ENCODE measurements at regions not wholly inside any gene's neighbourhood (a gene's known extent, or its start where the extent isn't known, plus 50 kb on each side); places are given as distances from the start of the nearest gene placed in this dataset.

DNA sequence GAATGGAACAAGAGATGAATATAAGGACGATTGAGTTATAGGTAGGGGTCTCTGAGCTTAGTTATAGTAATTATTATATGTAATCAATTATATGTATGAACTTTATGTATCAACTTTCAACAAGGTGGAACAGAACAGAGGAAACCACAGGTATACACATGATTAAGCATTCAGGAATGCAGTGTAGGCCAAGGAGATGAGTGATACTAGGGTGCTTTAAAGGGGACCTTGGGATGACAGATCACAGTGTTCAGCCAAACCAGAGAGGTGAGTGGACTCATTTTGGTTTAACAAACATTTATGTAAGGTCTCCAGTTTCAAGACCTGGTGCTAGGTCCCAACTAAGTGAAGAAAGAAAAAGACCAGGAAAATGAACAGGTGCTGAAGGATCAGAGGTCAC is 895.5 kb downstream of the ROBO2 start:
- no peak for TF ChIP-seq JUND (IDR thresholded peaks at IDR 0.05; ENCODE audit: low read depth)
- in situ Hi-C loops (cut with HindIII; ENCODE audit: low pct_unique_long_range_greater_than_20kb, low sequenced_read_pairs) = no loop called here
- DNase-seq (ENCODE audit: low read depth in 1 of 2, low spot score in 1 of 2) = no peak

GRCh38 chr3:77939726-77940125 is 899.8 kb downstream of the ROBO2 start:
- in situ Hi-C loops (cut with HindIII; ENCODE audit: low pct_unique_long_range_greater_than_20kb, low sequenced_read_pairs) = no loop called here
- DNase-seq (ENCODE audit: low read depth in 1 of 2, low spot score in 1 of 2) = no peak
- no peak for TF ChIP-seq JUND (IDR thresholded peaks at IDR 0.05; ENCODE audit: low read depth)

- no peak for TF ChIP-seq JUND (IDR thresholded peaks at IDR 0.05; ENCODE audit: low read depth)
- in situ Hi-C loops (cut with HindIII; ENCODE audit: low pct_unique_long_range_greater_than_20kb, low sequenced_read_pairs) = no loop called here
Observed at GRCh38 chr3:77943598-77943997, 903.7 kb downstream of the ROBO2 start.

GRCh38 chr3:77945320-77945719 is 905.4 kb downstream of the ROBO2 start:
- DNase-seq (ENCODE audit: low read depth in 1 of 2, low spot score in 1 of 2) = no peak
- TF ChIP-seq JUND (IDR thresholded peaks at IDR 0.05; ENCODE audit: low read depth) = no peak
- in situ Hi-C loops (cut with HindIII; ENCODE audit: low pct_unique_long_range_greater_than_20kb, low sequenced_read_pairs) = no loop called here

More at GRCh38 chr3:77943598-77943997, 903.7 kb downstream of the ROBO2 start:
- DNase-seq (ENCODE audit: low read depth in 1 of 2, low spot score in 1 of 2) = no peak

GRCh38 chr3:77947671-77948070 is 907.8 kb downstream of the ROBO2 start:
- DNase-seq (ENCODE audit: low read depth in 1 of 2, low spot score in 1 of 2) = no peak
- TF ChIP-seq JUND (IDR thresholded peaks at IDR 0.05; ENCODE audit: low read depth) = no peak
- in situ Hi-C loops (cut with HindIII; ENCODE audit: low pct_unique_long_range_greater_than_20kb, low sequenced_read_pairs) = no loop called here

- DNase-seq (ENCODE audit: low read depth in 1 of 2, low spot score in 1 of 2) = no peak
- in situ Hi-C loops (cut with HindIII; ENCODE audit: low pct_unique_long_range_greater_than_20kb, low sequenced_read_pairs) = no loop called here
- TF ChIP-seq JUND (IDR thresholded peaks at IDR 0.05; ENCODE audit: low read depth) = no peak
Observed at GRCh38 chr3:77967621-77968020, 927.7 kb downstream of the ROBO2 start.

DNA sequence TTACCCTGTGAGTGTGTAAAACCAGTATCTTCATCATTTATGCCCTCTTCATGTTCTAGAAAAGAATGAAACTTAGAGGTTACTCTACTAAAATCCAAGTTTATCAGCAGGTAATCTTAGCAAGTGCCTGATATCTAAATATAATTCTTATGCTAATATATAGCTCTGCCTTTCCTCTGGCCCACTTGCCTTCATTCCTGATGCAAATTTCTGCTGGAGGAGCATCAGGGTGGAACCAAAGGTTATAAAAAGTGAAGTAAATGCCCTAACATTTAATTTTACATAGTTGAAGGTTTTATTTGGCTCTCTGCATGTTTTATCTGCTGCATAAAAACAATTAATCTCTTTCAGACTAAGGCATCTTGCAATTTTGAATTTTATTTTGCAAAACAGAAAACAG is 936.2 kb downstream of the ROBO2 start:
- TF ChIP-seq JUND (IDR thresholded peaks at IDR 0.05; ENCODE audit: low read depth) = no peak
- in situ Hi-C loops (cut with HindIII; ENCODE audit: low pct_unique_long_range_greater_than_20kb, low sequenced_read_pairs) = no loop called here
- DNase-seq (ENCODE audit: low read depth in 1 of 2, low spot score in 1 of 2) = no peak

GRCh38 chr3:78003090-78003489 is 963.2 kb downstream of the ROBO2 start:
- no peak for DNase-seq (ENCODE audit: low read depth in 1 of 2, low spot score in 1 of 2)
- in situ Hi-C loops (cut with HindIII; ENCODE audit: low pct_unique_long_range_greater_than_20kb, low sequenced_read_pairs) = no loop called here

DNA sequence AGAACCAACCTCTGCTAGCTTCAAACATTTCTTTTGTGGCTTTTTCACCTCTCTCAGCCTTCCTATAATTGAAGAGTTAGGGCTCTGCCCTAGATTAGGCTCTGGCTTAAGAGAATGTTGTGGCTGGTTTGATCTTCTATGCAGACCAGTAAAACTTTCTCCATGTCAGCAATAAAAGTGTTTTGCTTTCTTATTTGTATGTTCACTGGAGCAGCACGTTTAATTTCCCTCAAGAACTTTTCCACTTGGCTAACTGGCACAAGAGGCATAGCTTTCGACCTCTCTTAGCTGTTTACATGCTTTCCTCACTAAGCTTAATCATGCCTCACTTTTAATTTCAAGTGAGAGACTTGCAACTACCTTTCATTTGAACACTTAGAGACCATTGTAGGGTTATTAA is 964.7 kb downstream of the ROBO2 start:
- DNase-seq (ENCODE audit: low read depth in 1 of 2, low spot score in 1 of 2) = no peak
- TF ChIP-seq JUND (IDR thresholded peaks at IDR 0.05; ENCODE audit: low read depth) = no peak
- in situ Hi-C loops (cut with HindIII; ENCODE audit: low pct_unique_long_range_greater_than_20kb, low sequenced_read_pairs) = no loop called here

More at GRCh38 chr3:78003090-78003489, 963.2 kb downstream of the ROBO2 start:
- no peak for TF ChIP-seq JUND (IDR thresholded peaks at IDR 0.05; ENCODE audit: low read depth)

- no peak for DNase-seq (ENCODE audit: low read depth in 1 of 2, low spot score in 1 of 2)
- in situ Hi-C loops (cut with HindIII; ENCODE audit: low pct_unique_long_range_greater_than_20kb, low sequenced_read_pairs) = no loop called here
- TF ChIP-seq JUND (IDR thresholded peaks at IDR 0.05; ENCODE audit: low read depth) = no peak
Observed at GRCh38 chr3:78013653-78014052, 973.8 kb downstream of the ROBO2 start.

- no peak for TF ChIP-seq JUND (IDR thresholded peaks at IDR 0.05; ENCODE audit: low read depth)
- in situ Hi-C loops (cut with HindIII; ENCODE audit: low pct_unique_long_range_greater_than_20kb, low sequenced_read_pairs) = no loop called here
- no peak for DNase-seq (ENCODE audit: low read depth in 1 of 2, low spot score in 1 of 2)
Observed at GRCh38 chr3:78015856-78016255, 976.0 kb downstream of the ROBO2 start.

- no peak for DNase-seq (ENCODE audit: low read depth in 1 of 2, low spot score in 1 of 2)
- no peak for TF ChIP-seq JUND (IDR thresholded peaks at IDR 0.05; ENCODE audit: low read depth)
- in situ Hi-C loops (cut with HindIII; ENCODE audit: low pct_unique_long_range_greater_than_20kb, low sequenced_read_pairs) = no loop called here
Observed at GRCh38 chr3:78021710-78022109, 981.8 kb downstream of the ROBO2 start.

- peak in 1 of 2 experiments; percentile 29 for DNase-seq (ENCODE audit: low read depth in 1 of 2, low spot score in 1 of 2)
- in situ Hi-C loops (cut with HindIII; ENCODE audit: low pct_unique_long_range_greater_than_20kb, low sequenced_read_pairs) = no loop called here
Observed at GRCh38 chr3:78022232-78022631, 982.3 kb downstream of the ROBO2 start.

DNA sequence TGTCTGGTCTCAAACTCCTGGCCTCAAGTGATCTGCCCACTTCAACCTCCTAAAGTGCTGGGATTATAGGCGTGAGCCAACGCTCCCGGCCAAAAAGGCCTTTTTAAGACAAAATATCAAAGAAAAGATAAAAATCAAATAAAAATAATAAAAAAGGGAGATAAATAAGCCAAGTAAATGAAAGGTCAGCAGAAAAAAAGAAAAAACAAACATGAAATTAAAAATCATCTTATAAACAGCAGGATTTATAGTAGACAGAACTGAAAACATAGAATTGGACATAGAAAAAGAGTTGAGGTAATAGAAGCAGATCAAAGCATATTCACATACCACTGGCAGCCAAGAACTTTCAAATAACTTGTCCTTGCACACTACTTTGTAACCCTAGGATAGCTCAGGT is 983.4 kb downstream of the ROBO2 start:
- in situ Hi-C loops (cut with HindIII; ENCODE audit: low pct_unique_long_range_greater_than_20kb, low sequenced_read_pairs) = no loop called here
- DNase-seq (ENCODE audit: low read depth in 1 of 2, low spot score in 1 of 2) = no peak
- no peak for TF ChIP-seq JUND (IDR thresholded peaks at IDR 0.05; ENCODE audit: low read depth)

More at GRCh38 chr3:78022232-78022631, 982.3 kb downstream of the ROBO2 start:
- TF ChIP-seq JUND (IDR thresholded peaks at IDR 0.05; ENCODE audit: low read depth) = peak; percentile 95
